Stimulated activated CD4-positive, alpha-beta T cell treated with anti-CD3 and anti-CD28 coated beads, Interleukin-1b, Interleukin-23, amount 100 ng/mL, for 4 hours (primary cell): ENCODE measurements at regions not wholly inside any gene's neighbourhood (a gene's known extent, or its start where the extent isn't known, plus 50 kb on each side); places are given as distances from the start of the nearest gene placed in this dataset.
"Not testable (repeated sequence)": the region's sequence is repeated elsewhere in the genome, so short reads cannot be mapped to it uniquely, and the experiment has no call there.

ENCODE experiments used
- DNase-seq, 2 donors: peaks; one replicate each; pipeline ENCODE4 v3.0.0-alpha.2; 2020; ENCODE audit warnings: low read depth in 2 of 2

DNA sequence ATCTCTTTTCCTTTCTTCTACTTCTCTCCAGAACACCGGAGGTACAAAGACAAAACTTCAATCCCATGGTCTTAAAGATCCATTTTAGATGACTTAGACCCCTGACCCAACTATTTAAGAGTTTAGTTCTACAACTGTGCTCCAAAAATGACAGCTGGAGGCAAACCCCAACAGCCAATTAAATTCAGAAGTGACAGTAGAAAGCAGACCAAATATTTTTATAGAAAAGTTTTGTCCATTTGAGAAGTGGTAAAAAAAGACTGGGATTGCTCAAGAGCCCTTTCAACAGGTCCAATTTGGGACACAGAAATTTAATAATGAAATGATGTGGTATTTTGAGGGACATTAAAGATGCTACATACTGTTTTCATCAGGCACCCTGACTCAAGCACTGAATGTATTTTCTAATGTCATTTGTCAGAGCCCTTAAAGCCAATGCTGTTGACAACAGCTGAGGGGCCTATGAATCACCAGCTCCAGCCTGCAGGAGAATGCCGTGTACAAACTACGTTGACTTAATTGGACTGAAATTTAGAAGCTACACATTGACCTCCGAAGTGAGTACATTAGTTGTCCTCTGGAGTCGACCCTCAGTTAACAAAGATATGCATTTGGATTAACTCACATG, 147.5 kb upstream of the PIK3R1 start:
- no peak for DNase-seq

DNA sequence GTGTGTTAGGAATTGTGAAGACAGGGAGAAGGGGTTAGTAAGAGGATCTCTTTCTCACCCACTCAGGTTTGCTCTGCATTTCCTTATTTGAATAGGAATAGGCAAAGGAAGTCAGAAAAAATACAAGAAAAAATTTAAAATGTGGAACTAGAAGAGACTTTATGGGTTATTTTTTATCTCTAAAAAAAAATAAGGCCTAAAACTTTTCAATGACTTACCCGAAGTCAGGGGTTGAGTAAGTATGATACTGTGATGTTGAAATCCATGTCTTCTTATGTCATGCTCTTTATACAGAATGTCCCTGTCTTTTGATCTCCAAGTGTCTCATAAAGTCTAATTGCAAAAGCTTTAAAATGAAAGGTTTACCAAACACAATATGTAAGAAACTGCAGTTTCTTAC, 148.3 kb upstream of the PIK3R1 start:
- no peak for DNase-seq

DNA sequence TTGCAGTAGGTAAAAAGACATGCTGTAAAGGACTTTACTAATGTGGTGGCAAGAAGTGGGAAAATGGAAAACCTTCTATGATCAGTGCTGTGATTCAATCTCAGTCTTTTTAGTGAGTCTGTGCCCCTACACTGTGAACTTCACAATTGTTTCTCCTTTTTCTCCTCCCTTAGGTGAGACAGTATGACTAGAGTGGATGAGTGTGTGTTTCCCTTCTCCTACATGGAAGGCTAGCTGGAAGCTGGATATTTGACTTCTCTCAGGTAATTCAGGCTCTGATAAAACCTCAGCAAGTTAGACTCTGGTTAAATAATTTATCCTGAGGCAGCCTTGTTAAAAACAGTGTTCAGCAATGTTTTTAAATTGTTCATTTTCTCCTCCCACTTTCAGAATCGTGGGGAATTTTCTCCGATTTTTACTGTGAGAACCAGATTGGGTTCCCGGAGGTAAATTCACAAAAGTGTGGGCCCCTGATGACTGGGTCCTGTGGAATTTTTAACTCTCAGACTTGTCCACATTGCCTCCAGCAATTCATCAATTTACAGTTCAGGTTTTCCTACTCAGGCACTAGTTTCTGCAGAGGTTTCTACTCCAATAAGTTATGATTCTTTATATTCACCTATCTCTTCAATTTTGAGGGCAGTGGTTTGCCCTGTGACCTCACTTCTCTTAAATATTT, 149.1 kb upstream of the PIK3R1 start:
- no peak for DNase-seq

DNA sequence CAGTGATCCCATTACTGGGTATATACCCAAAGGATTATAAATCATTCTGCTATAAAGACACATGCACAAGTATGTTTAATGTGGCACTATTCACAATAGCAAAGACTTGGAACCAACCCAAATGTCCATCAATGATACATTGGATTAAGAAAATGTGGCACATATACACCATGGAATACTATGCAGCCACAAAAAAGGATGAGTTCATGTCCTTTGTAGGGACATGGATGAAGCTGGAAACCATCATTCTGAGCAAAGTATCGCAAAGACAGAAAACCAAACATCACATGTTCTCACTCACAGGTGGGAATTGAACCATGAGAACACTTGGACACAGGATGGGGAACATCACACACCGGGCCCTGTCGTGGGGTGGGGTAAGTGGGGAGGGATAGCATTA, 150.2 kb upstream of the PIK3R1 start:
- not testable (repeated sequence) for DNase-seq

DNA sequence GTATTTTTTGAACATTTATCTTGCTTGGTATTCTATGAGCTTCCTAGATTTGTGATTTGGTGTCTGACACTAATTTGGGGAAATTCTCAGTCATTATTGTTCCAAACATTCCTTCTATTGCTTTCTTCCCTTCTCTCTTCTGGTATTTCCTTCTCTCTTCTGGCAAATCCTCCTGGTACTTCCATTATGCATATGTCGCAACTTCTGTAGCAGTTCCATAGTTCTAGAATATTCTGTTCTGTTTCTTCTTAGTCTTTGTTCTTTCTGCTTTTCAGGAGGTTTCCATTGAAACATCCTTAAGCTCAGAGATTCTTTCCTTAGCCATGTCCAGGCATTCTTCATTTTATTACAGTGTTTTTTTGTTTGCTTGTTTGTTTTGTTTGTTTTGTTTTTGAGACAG, 155.2 kb upstream of the PIK3R1 start:
- no peak for DNase-seq

DNA sequence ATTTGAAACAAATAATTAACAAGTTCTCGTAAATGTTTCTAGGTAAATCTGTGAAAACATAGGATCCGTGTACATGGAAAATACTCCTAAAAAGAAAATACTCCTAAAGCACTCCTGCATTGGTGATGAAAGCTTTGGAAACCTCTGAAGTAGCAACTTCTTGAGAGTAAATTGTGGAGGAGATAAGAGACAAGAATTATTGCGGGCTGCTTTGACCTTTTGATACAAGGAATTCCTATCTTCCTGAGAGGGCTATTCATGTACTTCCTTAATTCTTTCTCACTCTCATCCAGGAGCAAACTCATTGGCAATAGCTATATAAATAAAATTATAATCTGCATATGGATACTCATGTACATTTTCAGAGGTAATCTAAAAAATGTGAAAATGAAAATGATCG, 158.4 kb upstream of the PIK3R1 start:
- no peak for DNase-seq

DNA sequence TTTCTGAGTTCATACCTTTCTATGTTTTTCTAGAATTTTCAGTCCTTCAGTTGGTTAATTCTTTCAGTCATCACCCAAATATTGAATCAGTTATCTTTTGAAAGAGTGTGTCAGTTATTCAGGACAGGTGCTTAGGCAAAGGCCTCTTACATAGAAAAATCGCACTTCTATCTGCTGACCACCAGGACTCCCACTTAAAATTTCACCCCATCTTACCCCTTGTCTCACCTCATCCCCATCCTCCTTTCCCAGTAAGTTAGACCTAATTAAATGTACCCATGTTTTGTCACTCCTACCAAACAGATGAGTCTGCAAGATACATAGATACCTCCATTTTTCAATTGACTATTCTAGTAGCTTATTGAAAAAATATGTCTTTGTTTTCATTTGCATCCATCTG, 159.9 kb upstream of the PIK3R1 start:
- no peak for DNase-seq

DNA sequence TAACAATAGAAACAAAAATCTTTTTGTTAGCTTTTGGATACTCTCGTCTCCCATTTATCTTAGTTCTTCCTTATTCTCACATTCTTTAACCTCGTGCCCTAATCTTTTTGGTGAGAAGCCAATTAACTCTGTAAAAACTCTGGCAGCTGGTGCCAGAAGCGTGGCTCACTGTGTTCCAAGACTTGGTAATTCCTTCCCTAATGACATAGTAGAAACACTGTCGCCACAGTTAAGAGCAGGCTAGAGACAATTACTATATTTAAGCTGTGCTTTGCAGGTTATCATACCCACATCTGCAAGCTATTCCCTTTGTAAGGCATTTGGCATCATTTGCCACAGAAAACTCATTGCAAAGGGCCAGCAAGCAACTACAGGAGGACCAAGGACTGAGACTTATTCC, 160.9 kb upstream of the PIK3R1 start:
- DNase-seq = no peak

DNA sequence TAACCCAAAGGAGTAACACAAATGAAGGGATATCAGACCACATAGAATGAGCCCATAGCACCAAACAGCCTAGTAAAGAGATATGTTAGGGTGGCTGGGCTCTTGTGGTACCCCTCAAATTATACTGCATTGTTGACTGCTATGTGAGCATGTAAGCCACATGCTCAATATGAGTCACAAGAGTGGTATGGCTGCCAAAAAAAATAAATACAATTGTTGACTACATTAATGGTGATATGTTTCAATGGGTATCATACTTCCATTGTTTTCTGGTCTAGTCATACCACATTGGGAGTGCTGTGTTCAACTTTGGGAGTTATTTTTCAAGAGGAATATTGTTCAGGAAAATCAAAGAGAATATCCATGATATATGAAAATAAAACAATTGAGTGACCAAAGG, 162.4 kb upstream of the PIK3R1 start:
- no peak for DNase-seq

DNA sequence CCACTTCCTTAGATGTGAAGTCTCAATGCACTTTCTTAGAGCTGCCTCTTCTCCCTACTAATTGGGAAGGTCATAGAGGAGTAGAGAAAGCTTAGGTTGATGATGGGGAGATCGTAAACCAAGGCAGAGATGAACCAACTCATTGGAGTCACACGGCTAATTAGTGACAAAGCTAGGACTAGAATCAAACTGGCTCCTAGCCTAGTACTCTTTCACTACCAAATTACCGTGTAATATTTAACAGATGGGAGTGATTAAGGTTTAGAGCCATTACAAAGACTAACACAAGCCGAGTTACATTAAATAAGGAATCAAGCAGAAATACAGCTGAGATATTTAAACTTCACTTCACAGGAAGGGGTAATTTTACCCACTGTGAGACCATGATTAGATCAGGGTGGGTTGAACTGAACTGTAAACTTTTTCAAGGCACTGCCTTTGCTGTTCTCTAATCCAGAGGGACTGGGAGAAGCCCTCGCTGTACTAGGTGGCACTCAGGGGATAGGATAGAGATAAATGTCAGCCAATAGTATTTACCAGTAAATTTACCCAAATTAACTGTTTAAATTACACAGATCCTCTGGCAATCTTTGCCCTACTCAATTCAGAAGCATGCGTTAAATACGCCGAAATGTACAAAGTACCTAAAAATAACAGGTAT, 166.4 kb upstream of the PIK3R1 start:
- no peak for DNase-seq

DNA sequence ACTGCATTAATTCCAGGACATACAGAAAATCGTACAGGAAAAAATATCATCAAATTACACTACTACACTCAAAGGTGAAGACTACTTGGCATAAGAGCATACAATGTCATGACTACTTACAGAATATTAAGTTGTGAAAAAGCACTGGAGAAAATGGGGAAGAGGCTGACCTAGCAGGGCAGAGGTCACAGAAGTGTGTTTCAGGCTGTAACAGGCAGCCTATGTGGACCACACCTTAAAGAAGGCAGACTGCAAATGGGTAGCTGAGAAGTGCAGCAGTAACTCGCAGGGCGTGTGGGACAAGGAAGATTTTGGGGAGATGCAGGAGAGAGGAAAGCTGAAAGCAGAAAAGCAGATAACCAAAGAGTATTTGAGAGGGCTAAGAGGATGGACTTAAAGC, 167.0 kb upstream of the PIK3R1 start:
- no peak for DNase-seq

DNA sequence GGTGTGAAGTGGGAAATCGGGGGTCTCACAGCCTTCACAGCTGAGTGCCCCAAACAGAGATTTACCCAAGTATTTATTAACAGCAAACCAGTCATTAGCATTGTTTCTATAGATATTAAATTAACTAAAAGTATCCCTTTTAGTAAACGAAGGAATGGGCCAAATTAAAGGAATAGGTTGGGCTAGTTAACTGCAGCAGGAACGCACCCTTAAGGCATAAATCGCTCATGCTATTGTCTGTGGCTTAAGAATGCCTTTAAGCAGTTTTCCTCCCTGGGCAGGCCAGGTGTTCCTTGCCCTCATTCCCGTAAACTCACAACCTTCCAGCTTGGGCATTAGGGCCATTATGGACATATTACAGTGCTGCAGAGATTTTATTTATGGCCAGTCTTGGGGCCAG, 167.5 kb upstream of the PIK3R1 start:
- not testable (repeated sequence) for DNase-seq

DNA sequence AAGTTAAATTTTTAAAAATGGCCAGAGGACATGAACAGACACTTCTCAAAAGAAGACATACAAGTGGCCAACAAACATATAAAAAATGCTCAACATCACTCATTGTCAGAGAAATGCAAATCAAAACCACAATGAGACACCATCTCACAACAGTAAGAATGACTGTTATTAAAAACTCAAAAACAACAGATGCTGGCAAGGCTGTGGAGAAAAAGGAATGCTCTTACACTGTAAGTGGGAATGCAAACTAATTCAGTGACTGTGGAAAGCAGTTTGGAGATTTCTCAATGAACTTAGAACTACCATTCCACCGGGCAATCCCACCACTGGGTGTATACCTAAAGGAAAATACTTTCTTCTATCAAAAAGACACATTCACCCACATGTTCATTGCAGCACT, 168.5 kb upstream of the PIK3R1 start:
- DNase-seq = no peak

DNA sequence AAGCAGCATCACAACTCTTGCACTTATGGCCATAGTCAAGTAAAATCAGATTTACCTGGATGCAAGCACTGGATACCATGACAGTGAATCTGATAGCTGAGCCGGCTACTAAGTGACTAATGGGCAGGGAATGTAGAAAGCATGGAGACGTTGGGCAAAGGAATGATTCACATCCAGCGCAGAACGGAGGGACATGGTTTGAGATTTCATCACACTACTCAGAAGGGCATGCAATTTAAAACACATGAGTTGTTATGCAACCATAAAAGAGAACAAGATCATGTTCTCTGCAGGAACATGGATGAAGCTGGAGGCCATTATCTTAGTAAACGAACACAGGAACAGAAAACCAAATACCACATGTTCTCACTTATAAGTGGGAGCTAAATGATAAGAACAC, 169.1 kb upstream of the PIK3R1 start:
- no peak for DNase-seq

DNA sequence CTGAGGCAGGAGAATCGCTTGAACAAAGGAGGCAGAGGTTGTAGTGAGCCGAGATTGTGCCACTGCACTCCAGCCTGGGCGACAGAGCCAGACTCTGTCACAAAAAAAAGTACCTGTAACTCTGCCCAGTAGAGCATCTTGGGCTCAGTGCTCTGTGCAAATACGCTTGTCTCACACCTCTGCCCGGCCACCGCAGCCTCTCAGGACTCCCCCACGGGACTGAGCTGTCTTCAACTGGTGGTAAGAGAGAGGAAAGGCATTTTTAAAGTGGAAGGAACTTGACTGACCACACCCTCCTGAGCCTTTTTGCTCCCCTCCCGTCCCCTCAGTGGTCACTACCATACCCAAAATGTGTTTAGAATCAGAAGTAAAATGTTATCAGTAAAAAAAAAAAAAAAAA, 174.3 kb upstream of the PIK3R1 start:
- DNase-seq = no peak

DNA sequence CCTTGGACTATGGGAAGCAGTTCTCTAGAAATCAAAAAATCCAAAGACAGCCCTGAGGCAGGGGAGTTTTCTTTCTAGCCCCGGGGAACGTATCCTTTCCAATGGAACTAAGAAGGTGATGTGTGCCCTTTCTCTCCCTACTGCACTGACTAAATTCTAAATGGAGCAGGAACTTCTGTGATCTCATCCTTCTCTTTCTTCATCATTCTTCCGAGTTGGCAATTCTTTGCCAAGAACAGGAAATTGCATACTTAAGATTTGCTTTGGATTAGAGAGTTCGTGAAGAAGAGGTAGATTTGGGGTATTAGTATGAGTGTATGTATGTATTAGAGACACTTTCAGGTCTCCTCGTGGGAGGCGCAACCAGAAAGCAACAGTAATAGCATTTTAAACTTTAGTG, 178.0 kb upstream of the PIK3R1 start:
- no peak for DNase-seq

DNA sequence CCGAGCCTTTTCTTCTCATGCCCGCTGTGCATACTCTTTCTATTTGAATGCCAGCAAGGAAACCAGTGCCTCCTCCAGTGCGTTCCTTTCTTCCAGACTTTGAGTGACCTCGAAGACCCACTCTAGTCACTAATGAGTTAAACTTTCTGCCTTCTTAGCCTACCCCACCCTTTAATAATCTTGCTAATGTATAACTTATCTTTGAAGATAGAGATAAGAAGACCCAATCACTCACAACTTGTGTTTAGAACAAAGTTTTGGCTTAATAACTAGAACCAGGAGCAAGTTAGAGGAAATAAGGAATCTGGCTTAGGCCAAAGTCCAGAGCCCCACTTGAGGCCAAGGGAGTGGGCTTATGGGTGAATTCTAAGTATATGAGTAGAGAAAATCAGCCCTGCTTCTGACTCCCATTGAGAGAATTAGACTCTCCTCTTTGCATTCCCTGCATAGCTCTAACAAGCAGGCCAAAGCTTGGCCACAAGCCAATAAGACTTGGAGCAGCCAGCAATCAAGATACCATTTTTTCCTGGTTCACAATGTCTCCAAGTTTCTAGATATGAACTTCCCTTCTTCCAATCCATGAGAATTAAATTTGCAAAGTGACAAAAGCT, 181.5 kb upstream of the PIK3R1 start:
- DNase-seq = no peak

DNA sequence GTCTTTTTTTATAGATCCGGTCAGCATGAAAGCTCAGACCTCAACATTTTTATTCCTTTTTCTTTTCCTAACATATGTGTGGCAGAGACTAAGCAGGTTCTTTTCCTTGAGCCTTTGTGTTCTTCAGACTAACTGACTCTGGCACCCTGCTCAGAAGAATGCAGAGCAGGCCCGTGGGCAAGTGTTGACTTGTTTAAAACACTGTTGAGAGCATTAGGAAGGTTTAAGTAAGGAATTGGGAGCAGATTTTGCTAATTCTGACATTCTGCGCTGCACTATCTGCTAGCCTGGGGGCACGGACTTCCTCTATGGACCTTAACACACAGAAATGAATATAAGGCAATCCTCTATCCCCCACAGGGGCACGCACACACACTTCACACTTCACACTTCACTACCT, 182.5 kb upstream of the PIK3R1 start:
- DNase-seq = no peak

DNA sequence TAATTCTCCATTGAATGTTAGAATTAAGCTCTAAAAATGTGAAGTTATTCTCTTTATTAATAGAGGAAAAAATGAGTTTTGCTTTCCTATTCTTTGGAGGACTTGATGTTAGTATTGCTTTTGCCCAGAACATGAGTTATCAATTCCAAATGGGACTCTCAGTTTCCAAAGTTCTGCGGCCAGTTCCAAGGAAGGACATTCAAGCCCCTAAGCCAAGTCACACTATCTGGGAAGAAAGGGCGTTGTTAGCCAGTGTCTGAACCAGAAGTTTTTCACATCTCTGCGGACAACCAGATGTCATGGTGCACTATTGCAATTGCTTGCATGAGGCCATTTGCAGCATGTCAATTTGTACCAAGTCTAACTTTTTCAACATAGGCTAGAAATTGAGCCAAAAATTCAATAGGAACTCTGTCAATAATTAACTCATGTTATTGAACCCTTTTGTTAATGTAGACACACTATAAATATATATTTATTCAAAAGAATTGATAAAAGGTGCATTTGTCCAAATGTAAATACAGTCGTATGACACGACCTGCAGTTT, 183.3 kb upstream of the PIK3R1 start:
- no peak for DNase-seq

DNA sequence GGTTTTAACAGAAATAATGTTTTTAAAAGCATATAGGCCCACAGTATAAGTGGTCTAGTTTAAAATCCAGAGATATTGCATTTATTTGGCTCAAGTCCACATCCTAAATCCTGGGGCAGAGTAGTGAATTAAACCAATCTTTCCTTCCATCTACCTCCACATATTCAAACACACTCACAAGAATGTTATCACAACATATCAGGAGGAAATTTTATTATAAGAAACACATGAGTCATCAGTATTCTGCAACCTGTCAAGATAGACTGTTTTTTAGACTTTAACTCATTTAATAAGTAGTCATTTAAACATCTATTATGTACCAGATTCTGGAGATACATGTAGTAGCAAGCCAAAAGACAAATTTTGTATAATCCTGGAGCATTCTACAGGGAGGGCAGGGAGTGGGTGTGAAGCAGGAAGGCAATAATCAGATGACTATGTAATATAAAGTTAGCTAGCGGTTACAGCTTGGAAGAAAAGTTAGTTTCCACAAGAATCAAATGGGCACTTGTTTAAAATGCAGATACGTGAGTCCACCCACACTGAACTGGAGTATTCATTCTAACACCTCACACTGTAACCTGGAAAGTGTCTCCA, 187.3 kb upstream of the PIK3R1 start:
- no peak for DNase-seq

DNA sequence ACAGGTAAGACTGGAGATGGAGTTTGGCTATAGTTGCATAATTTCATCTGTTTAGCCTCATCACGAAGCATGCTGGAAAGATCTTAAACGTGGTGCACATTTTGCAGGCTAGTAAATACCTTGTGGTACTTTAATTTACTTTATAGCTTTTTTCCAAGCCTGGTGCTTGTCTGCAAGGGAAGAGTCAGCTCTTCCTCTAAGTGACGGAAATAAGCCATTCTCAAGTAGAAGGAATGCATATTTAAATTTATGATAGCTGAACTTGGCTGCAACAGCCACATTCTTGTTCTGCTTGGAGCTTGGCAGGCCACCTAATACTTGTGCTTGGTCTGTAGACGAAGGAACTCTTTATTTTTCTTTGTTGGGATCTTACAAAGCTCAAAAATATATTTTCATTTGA, 188.0 kb upstream of the PIK3R1 start:
- DNase-seq = no peak
